Osteoblast (primary cell): ENCODE measurements at regions not wholly inside any gene's neighbourhood (a gene's known extent, or its start where the extent isn't known, plus 50 kb on each side); places are given as distances from the start of the nearest gene placed in this dataset.
A peak's percentile ranks its signal among the peaks of the same experiment; 100 is the strongest.

Experiments
- DNase-seq: peaks from one replicate; pipeline ENCODE4 v3.0.0; 2011; ENCODE audit warnings: low spot score, mixed read lengths; ENCODE audit not compliant: insufficient read length; ENCODE audit errors: missing footprints
- H2AFZ ChIP-seq: 2 replicates; pipeline ENCODE4 v1.6.0; 2011; ENCODE audit warnings: mild to moderate bottlenecking, low read length
- H3K27ac ChIP-seq: 2 replicates; pipeline ENCODE4 v1.5.1; 2011; ENCODE audit warnings: mild to moderate bottlenecking, low read depth, low read length, moderate library complexity
- H3K27me3 ChIP-seq: 2 replicates; pipeline ENCODE4 v1.6.0; 2012; ENCODE audit warnings: mild to moderate bottlenecking, control low read depth, inconsistent platforms, low read length, moderate library complexity; ENCODE audit not compliant: insufficient read depth
- H3K36me3 ChIP-seq: 2 replicates; pipeline ENCODE4 v1.5.1; 2011; ENCODE audit warnings: mild to moderate bottlenecking, low read length, control low read depth, moderate library complexity; ENCODE audit not compliant: insufficient read depth
- H3K4me1 ChIP-seq: 2 replicates; pipeline ENCODE4 v1.5.1; 2011; ENCODE audit warnings: mild to moderate bottlenecking, low read length, control low read depth, moderate library complexity; ENCODE audit not compliant: insufficient read depth
- H3K4me2 ChIP-seq: 2 replicates; pipeline ENCODE4 v1.6.0; 2011; ENCODE audit warnings: mild to moderate bottlenecking, low read length; ENCODE audit not compliant: insufficient read depth
- H3K4me3 ChIP-seq: fragments of 200-600 bp; sonication (generic); 3 replicates; pipeline ENCODE4 v1.5.1; 2012; ENCODE audit warnings: mild to moderate bottlenecking, low read length, inconsistent platforms; ENCODE audit not compliant: insufficient read depth
- H3K79me2 ChIP-seq: 2 replicates; pipeline ENCODE4 v1.6.0; 2012; ENCODE audit warnings: mild to moderate bottlenecking, low read length, control low read depth, inconsistent platforms; ENCODE audit not compliant: insufficient read depth
- H3K9me3 ChIP-seq: 2 replicates; pipeline ENCODE4 v1.5.1; 2011; ENCODE audit warnings: low read depth, low read length, control low read depth
- H4K20me1 ChIP-seq: 2 replicates; pipeline ENCODE4 v1.6.0; 2012; ENCODE audit warnings: mild to moderate bottlenecking, low read length, control low read depth; ENCODE audit not compliant: insufficient read depth
- TF ChIP-seq, protein P1 (sequence below): IDR thresholded peaks from 2 replicates; pipeline ENCODE4 v1.5.1; 2011; ENCODE audit warnings: mild to moderate bottlenecking, low read depth, low read length, moderate library complexity; ENCODE audit errors: extremely low read depth

DNA sequence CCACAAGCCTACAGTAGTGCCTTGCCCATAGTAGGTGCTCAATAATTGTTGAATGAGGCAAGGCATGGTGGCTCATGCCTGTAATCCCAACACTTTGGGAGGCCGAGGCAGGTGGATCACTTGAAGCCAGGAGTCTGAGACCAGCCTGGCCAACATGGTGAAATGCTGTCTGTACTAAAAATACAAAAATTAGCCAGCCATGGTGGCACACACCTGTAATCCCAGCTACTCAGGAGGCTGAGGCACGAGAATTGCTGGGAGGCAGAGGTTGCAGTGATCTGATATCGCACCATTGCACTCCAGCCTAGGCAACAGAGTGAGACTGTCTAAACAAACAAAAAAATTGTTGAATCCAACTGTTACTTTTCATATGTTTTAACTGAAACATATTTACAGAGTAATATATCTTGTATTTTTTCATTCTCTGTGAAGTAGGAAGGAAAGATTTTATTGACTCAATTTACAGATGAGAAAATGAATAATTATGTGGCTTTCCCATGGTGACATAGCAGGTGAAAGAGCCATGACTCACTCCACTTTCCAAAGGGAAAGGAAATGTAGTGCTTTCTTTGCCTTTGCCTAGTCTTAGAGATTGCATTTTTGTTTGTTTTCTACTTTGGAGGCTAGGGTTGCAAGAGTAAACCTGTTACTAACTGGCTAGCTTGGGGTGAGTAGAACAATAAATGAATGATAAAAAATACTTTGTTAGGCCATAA lies 95.4 kb upstream of the SLC38A4 start:
- H3K4me1 ChIP-seq: peaks cover 25% of the 10 kb centered on the region
- H3K27ac ChIP-seq: peak overlapping the region; percentile 30

DNA sequence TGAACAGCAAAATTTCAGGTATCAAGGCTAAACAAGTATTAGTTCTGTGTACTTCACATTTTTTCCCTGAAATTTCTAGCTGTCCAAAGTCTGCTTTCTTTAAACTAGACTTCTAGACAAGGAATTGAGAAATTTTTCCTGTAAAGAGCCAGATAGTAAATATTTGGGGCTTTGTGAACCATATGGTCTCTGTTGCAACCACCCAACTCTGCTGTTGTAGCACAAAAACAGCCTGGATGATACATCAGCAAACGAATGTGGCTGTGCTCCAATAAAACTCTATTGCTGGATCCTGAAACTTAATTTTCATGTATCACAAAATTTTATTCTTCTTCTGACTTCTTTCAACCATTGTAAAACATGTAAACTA lies 96.0 kb upstream of the SLC38A4 start:
- no peak overlapping the region for H3K4me2 ChIP-seq
- H3K4me3 ChIP-seq: no peak overlapping the region
- no peak overlapping the region for H2AFZ ChIP-seq
- DNase-seq: no peak
- peak overlapping the region; percentile 30 for H3K27ac ChIP-seq
- no peaks in the 10 kb centered on the region for H3K79me2 ChIP-seq
- H3K4me1 ChIP-seq: peaks cover 20% of the 10 kb centered on the region
- H3K36me3 ChIP-seq: no peaks in the 10 kb centered on the region
- H3K27me3 ChIP-seq: no peaks in the 10 kb centered on the region
- TF ChIP-seq, protein P1, sequence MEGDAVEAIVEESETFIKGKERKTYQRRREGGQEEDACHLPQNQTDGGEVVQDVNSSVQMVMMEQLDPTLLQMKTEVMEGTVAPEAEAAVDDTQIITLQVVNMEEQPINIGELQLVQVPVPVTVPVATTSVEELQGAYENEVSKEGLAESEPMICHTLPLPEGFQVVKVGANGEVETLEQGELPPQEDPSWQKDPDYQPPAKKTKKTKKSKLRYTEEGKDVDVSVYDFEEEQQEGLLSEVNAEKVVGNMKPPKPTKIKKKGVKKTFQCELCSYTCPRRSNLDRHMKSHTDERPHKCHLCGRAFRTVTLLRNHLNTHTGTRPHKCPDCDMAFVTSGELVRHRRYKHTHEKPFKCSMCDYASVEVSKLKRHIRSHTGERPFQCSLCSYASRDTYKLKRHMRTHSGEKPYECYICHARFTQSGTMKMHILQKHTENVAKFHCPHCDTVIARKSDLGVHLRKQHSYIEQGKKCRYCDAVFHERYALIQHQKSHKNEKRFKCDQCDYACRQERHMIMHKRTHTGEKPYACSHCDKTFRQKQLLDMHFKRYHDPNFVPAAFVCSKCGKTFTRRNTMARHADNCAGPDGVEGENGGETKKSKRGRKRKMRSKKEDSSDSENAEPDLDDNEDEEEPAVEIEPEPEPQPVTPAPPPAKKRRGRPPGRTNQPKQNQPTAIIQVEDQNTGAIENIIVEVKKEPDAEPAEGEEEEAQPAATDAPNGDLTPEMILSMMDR: no peak
- no peaks in the 10 kb centered on the region for H3K9me3 ChIP-seq
- no peaks in the 10 kb centered on the region for H4K20me1 ChIP-seq

More for the DNA sequence above, 95.4 kb upstream of the SLC38A4 start:
- no peaks in the 10 kb centered on the region for H3K36me3 ChIP-seq
- peak; percentile 90 for DNase-seq
- H3K9me3 ChIP-seq: no peaks in the 10 kb centered on the region
- no peak overlapping the region for H3K4me2 ChIP-seq
- no peaks in the 10 kb centered on the region for H3K27me3 ChIP-seq
- H4K20me1 ChIP-seq: no peaks in the 10 kb centered on the region
- no peaks in the 10 kb centered on the region for H3K79me2 ChIP-seq
- no peak overlapping the region for H3K4me3 ChIP-seq
- TF ChIP-seq, protein P1: no peak
- no peak overlapping the region for H2AFZ ChIP-seq

DNA sequence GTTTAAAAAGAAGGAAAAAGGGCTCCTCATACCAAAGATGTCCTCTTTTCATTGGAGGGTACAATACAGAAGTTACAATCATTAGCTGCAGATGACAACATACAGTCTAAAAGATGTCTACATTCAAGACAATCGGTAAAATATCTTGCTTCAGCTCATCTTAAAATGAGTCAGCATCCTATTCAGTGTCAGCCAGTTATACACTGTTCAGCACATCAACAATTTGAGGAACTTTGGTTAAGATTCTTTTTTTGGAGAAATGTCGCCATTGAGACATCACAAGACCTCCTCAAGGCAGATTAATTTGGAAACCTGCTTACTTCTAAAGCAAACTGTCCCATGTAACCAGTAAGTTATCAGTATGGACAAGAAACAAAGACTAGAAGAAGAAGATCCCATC lies 100.7 kb upstream of the SLC38A4 start:
- H3K4me3 ChIP-seq: no peak overlapping the region
- no peaks in the 10 kb centered on the region for H4K20me1 ChIP-seq
- DNase-seq: no peak
- no peaks in the 10 kb centered on the region for H3K9me3 ChIP-seq
- H3K27ac ChIP-seq: no peak overlapping the region
- no peak overlapping the region for H3K4me2 ChIP-seq
- H3K79me2 ChIP-seq: no peaks in the 10 kb centered on the region
- peaks cover 5% of the 10 kb centered on the region for H3K4me1 ChIP-seq
- no peak overlapping the region for H2AFZ ChIP-seq
- H3K27me3 ChIP-seq: no peaks in the 10 kb centered on the region
- TF ChIP-seq, protein P1: no peak
- no peaks in the 10 kb centered on the region for H3K36me3 ChIP-seq

DNA sequence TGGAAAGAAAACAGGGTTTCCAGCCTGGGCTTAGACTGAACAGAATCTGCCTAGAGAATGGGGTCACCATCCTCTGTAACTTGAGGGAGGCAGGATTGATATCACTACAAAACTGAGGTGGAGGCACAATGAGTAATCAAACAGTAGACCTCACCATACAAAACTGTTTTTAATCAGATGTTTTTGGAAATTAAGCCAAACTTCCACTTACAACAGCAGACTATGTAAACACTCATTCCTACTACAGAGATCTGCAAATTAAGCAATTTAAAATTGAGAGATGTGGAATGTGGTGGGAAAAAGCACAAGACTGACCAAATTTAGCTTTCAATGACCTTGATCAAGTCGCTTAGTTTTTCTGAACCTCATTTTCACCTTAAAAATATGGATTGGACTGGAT lies 104.3 kb upstream of the SLC38A4 start:
- H3K4me3 ChIP-seq: no peak overlapping the region
- no peak overlapping the region for H3K4me2 ChIP-seq
- no peak overlapping the region for H3K27ac ChIP-seq
- H3K79me2 ChIP-seq: no peaks in the 10 kb centered on the region
- no peaks in the 10 kb centered on the region for H4K20me1 ChIP-seq
- H3K9me3 ChIP-seq: no peaks in the 10 kb centered on the region
- H3K36me3 ChIP-seq: no peaks in the 10 kb centered on the region
- H2AFZ ChIP-seq: no peak overlapping the region
- H3K4me1 ChIP-seq: no peaks in the 10 kb centered on the region
- TF ChIP-seq, protein P1: no peak
- DNase-seq: no peak
- H3K27me3 ChIP-seq: no peaks in the 10 kb centered on the region
